ENCODE measurements at regions not wholly inside any gene's neighbourhood (a gene's known extent, or its start where the extent isn't known, plus 50 kb on each side); places are given as distances from the start of the nearest gene placed in this dataset.
"Not testable (repeated sequence)": the region's sequence is repeated elsewhere in the genome, so short reads cannot be mapped to it uniquely, and the experiment has no call there.

DNA sequence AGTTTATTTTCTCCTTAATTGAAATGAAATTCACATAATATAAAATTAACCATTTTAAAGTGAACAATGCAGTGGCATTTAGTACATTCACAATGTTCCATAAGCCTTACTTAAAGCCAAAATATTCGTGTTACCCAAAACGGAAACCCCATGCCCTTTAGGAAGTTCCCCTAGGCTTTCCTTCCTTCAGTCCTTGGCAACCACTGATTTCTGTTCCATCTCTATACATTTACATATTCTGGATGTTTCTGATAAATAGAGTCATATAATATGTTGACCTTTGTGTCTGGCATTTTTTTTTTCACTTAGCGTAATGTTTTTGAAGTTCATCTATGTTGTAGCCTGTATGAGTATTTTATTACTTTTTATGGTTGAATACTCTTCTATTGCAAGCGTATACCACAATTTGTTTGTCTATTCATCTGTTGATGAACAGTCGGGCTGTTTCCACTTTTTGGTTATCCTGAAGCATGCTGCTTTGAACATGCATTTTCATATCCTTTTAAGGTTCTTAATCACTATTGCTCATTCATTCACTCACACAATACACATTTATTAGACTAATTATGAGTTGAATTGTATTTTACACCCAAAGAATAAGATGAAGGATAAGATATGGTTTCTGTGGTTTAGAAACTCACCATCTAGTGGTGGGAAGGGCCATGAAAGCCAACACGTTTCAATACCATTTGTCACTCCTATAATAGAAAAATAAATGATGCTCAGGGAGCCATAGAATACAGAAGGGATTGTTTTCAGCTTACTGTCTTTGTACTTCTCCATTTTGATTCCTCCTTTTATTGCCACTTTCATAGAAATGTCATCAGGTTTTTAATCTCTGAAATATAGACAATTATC is 408.2 kb upstream of the CBLB start:
- peak; percentile 7 for DNase-seq

DNA sequence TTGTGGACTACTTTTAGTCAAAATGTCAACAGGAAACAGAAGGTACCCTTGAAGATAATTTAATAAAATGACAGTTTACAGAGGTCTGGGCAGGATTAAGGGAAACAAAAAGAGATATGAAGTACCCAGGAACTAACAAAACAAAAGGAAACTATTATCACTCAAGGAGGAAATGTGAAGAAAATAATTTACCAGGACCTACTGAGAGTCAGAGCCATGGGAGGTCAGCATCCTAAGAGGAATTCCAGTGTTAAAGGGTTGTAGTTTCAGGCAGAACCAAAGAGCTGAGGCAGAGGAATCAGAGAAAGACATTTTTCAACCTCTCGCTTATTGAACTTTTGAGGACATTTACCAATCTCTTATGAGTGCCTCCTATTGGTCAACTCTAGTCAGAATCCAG is 408.9 kb upstream of the CBLB start:
- DNase-seq = no peak

DNA sequence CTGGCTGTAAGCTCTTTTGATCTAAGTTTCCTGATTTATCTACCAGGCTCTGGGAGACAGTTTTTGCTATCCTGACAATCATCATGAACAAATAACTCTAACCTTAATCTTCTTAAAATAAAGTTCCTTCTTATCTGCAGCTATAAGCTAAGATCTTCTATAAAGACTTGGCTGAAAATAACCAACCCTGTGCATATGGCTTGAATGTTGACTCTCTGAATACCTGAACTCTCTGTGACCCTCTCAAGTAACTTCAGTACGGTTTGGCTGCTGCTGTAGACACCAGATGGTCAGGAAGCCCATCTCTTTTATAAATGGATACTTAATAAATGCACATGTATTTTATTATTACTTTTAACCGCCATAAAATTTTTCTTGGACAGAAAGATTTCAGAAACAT is 412.4 kb upstream of the CBLB start:
- no peak for DNase-seq

DNA sequence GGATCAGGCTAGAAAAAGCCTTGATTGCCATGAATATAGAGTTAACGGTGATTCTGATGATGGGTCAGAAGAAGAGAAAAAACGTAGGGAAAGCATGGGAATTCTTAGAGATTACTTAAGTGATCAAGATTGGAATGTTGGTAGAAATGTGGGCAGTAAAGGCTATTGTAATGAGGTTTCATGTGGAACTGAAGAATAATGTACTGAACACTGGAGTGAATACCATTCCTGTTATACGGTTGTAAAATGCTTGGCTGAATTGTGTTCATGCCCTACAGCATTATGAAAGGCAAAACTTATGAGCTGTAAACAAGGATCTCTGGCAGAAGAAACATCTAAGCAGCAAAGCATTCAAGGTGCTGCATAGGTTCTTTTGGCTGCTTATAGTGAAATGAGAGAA is 414.1 kb upstream of the CBLB start:
- no peak for DNase-seq

DNA sequence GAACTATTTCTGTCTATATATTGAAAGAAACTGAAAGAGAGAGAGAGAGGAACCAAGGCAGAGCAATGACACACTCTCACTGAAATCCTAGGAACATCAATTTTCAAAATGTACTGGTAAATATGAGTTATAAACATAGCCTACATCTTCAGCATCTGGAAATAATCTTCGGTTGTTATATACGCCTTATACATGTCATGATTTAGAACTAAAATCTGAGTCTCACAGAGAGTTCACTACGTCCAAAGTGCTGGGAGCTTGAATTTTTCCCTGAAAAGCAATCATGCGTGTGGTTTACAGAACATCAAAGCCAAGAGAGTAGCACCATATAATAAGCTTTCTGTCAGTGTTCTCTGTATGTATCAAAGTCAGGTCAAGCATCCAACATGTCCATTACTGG is 420.0 kb upstream of the CBLB start:
- no peak for DNase-seq

DNA sequence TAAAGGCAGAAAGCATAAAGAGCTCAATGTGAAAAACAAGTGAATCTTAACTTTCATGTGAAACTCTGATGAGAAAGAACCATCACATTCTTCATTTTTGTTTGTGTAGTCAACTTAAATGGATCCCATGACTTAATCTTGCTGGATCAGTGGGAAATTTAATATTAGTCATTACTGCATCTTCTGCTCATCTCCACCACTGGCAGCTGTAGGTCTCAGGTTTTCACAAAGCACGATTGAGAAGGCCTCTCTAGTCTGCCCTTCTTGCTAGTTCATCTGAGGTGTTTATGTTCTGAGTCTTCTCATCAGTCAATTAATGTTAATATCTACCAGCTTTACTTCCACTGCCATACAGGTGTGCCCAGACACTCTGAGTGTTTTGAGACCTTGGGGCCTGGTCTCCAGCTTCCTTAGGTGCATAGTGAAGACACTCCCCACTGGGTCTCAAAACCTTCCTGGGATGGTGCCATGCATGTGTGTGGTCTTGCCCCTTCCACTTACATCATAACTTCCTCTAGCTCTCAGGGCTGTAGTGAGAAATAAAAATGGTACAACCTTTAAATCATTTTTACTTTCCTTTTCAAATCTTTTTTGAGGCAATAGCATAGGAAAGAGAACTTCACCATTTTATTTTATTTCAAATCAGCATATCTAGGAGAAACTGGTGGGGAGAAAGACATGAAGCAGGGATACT is 421.6 kb upstream of the CBLB start:
- no peak for DNase-seq

DNA sequence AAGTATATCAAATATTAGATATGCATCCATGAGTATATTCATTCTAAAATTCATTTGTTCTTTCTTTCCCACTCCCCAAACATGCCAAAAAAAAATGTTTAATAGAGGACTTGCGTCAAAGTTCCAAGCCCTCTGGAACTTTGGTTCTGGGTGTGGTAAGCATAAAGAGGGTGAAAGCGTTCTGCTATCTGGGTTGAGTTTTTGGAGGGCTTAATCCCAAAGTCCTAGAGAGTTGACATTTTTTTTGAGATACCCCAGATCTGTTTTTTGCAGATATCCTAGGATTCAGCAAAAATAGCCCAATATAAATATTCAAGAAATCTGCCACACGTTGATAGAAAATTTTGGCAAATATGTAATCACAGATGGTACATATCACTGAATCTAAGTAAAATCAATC is 424.3 kb upstream of the CBLB start:
- no peak for DNase-seq

DNA sequence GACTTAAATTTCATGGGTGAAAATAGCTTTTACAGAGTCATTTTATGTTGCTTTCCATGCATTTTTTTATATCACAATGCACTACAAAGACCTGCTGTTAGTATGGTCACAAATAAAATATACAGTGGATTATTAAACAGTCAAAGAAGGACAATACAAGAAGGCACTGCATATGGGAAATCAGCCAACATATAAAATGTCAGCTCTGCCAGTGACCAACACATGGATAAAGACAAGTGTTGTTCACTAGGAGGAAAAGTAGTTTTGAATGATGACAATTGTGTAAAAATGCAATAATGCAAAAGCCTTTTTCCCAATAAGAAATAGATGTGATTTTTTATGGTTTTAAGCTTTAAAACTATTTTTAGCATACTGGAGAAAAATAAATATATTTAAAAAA is 425.3 kb upstream of the CBLB start:
- no peak for DNase-seq

DNA sequence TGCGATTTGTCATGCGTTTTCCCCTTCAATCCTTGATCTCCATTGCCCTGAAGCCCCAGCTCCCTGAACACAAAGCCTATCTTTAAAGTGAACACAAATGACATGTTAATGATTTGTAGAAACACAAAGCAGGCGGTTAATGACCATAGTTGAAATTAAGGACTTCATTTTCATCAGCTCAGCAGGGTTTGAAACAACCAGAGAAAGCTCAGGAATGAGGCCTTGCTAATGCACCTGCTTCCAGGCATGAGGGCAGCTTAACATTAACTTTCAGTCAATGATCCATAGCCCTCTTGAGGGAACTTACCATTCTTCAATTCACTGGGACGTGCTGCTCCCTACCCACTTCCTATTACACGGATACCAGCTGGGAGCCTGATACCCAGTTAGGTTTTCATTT is 427.2 kb upstream of the CBLB start:
- DNase-seq = no peak

DNA sequence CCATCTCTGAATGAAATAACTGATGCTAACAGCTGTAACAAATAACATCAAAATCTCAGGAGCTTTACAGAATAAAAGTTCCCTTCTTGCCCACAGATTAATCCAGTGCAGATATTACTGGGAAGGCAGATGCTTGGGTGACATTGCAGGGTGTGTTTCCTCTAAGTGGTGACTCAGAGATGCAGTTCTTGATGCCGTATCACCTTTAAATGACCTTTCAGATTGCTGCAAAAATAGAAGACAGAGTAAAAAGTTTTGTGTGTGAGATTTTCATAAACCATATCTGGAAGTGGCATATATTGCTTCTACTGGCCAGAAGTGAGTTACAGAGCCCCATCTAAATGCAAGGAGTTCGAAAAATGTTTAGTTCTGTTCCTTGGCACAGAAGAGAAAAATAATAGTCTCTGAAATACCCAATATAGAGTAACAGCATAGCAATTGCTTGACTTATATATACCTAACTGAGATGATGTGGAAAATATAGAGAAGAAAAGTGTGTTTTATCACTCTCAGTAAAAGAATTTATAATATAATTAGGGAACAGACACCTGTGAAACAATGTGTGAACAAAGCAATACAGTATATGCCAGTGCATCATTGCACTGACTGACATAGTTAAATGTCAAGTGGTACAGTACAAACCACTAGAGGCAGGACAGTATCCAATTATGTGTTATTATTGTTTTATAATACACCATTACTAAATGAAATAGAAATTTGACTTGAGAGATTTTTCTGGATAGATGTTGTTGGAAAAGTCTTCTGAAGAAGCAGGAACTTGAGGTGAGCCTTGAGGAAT is 430.7 kb upstream of the CBLB start:
- DNase-seq = no peak

DNA sequence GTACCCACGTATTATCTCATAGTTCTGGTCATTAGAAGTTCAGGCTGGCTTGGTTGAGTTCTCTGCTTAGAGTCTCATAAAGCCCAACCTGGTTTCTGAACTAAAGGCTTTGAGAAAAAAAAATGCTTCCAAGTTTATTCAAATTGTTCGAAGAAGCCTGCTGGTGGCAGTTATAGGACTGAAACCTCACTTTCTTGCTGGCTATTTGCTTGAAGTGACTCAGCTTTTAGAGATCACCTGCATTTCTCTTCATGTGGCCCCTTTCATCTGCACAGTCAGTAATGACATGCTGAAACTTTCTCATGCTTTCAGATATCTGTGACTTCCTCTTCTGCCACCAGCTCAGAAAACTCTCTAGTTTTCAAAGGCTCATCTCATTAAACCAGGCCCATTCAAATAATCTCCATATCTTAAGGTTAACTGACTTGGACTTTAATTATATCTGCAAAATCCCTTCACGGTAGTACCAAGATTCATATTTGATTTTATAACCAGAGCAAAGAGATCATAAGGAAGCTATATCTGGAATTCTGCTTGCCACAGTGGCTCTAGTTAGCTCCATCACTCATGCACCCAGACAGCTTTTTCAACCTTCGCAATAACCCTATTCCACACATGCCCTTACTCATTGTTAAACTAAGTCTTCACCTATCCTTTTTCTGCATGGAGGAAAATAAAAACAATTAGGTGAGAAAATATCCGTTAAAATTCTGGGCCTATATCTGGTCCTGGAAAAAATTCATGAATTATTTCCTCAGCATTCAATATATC is 433.8 kb upstream of the CBLB start:
- DNase-seq = peak; percentile 34

DNA sequence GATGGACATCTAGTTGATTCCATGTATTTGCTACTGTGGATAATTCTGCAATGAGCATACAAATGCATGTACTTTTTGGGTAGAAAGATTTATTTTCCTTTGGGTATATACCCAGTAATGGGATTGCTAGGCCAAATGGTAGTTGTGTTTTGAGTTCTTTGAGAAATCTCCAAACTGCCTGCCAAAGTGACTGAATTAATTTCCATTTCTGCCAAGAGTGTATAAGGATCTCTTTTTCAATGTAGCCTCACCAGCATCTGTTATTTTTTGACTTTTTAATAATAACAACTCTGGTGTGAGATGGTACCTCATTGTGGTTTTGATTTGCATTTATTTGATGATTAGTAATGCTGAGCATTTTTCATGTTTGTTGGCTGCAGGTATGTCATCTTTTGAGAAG is 435.0 kb upstream of the CBLB start:
- no peak for DNase-seq

DNA sequence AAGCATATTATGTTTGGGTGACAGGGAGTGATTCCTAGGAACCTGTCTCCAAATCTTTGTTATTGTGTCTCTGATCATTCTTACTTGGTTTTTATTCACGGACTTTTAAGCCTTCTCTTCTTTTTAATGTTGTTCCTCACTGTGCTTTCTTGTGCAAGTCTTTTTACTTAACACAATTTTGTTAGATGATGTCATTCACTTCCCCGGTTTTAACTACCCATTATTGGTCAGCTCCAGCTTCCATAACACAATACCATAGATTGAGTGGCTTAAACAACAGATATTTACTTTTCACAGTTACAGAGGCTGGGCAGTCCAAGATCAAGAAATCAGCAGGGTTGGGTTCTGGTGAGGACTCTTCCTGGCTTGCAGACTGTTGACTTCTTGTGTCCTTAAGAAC is 436.3 kb upstream of the CBLB start:
- DNase-seq = no peak

DNA sequence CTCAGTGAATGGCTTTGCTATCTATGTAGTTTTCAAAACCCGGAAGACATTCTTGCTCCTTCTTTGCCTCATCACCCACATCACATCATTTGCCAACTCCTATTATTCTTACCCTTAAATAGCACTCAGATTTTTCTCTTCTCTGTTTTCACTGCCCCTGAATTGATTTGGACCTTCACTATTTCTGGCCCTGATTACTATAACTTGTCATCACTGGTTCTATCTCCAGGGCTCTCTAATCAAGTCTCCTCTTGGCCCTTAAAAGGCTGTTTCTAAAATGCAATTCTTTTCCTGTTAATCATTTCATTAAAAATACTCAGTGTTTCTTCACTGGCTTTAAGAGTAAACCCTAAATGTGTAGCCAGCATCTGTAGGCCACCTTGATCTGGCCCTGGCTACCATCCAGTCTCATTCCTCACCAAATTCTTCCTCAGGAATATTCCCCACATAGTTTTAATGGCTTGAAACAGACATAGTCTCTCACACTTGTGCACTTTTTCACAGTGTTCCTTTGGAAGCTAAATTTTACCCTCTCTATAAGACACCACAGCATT is 437.1 kb upstream of the CBLB start:
- DNase-seq = no peak

DNA sequence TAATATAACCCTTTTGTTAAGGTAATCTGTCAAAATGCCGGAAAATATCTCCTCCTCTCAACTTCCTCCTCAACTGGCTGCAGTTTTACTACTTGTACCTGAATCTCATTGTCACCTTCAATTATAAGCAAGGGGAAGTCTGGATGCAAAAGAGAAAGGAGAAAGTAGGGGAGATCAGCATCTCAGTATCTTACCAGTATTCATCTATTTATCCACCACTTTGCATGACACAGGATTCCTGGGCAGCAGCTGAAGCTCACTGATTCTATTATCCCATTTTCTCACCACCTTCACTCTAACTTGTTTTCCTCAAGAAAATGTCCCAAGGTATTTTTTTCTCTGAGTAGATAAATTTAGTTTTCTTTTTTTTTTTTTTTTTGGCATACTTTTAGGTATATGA is 440.5 kb upstream of the CBLB start:
- DNase-seq = no peak

DNA sequence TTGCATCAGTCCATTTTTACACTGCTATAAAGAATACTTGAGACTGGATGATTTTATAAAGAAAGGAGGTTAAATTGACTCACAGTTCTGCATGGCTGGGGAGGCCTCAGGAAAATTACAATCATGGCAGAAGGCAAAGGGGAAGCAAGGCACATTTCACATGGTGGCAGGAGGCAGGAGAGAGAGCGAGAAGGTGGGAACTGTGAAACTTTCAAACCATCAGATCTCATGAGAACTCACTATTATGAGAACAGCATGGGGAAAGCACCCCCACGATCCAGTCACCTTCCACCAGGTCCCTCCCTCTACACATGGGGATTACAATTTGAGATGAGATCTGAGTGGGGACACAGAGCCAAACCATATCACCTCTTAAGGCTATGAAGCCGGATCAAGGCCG is 441.0 kb upstream of the CBLB start:
- not testable (repeated sequence) for DNase-seq

DNA sequence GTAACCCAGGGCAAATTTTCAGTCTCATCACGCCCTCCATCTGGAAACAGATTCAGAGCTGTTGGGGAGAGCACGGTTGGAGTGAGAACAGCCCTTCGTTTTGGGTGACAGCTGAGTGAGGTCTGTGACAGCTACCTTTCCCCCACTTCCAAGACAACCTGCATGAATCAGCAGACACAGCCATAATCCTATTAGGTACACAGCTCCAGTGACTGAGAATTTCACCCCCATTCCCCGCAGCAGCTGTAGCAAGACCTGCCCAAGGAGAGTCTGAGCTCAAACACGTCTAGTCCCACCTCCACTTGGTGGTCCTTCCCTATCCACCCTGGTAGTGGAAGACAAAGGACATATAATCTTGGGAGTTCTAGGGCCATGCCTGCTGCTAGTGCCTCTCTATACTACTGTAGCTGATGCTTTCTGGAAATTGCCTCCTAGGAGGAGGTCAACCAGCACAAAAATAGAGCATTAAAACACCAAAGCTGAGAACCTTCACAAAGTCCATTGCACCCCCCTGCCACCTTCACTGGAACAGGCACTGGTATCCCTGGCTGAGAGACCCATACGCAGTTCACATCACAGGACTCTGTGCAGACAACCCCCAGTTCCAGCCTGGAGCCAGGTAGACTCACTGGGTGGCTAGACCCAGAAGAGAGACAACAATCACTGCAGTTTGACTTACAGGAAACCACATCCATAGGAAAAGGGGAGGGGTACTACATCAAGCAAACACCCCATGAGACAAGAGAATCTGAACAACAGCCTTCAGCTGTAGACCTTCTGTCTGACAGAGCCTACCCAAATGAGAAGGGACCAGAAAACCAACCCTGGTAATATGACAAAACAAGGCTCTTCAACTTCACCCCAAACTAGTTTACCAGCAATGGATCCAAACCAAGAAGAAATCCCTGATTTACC is 448.6 kb upstream of the CBLB start:
- no peak for DNase-seq

DNA sequence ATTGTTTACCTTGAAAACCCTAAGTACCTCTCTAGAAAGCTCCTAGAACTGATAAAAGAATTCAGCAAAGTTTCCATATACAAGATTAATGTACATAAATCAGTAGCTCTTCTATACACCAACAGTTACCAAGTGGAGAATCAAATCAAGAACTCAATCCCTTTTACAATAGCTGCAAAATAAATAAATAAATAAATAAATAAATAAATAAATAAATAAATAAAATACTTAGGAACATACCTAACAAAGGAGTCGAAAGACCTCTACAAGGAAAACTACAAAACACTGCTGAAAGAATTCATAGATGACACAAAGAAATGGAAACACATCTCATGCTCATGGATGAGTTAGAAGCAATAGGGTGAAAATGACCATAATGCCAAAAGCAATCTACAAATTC is 452.6 kb upstream of the CBLB start:
- not testable (repeated sequence) for DNase-seq

DNA sequence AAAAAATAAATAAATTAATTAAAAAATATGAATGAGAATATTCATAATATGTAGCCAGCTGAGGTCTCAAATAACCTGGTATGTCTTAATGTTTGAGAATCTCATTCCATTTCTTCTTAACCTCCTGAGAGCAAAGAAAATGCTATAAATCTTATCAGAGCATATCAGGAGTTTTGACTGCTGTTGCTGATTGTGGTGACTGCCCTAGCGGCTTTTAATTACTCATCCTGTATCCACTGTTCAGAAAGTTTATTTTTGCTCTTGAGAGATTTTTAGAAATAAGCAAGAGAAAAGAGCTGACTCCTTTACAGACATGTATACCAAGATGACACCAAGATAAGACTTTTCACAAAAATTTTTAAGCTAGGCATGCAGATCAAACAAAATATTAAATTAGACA is 454.8 kb upstream of the CBLB start:
- no peak for DNase-seq

DNA sequence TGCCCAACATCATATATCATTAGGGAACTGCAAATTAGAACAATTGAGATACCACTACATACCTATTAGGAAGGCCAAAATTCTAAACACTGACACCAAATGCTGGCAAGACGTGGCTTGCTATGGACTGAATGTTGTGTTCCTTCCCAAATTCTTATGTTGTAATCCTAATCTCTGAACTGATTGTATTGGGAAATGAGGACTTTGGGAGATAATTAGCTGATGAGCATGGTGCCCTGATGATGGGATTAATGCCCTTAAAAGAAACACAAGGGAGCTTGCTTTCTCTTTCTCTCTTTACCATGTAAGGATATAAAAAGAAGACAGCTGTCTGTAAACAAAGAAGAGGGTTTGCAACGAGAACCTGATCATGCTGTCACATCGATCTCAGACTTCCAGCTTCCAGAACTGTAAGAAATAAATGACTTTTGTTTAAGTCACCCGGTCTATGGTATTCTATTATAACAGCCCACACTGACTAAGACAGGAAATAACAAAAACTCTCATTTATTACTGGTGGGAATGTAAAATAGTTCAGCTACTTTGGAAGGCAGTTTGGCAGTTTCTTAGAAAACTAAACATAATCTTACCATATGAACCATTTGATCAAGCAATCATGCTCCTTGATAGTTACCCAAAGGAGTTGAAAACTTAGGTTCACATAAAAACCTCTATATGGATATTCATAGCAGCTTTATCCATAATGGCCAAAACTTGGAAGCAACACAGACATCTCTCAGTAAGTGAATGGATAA is 458.3 kb upstream of the CBLB start:
- DNase-seq = no peak

DNA sequence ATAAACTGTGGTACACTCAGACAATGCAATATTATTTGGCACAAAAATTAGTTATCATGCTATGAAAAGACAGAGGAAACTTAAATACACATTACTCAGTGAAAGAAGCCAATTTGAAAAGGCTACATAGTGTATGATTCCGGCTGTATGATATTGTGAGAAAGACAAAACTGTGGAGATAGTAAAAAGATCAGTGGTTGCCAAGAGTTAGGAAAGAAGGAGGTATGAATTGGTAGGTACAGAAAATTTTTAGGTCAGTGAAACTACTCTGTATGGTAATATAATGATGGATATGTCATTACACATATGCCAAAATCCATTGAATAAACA is 458.8 kb upstream of the CBLB start:
- DNase-seq = no peak
